Natural killer cell (primary cell): ENCODE measurements at regions not wholly inside any gene's neighbourhood (a gene's known extent, or its start where the extent isn't known, plus 50 kb on each side); places are given as distances from the start of the nearest gene placed in this dataset.

ENCODE experiments used
- ATAC-seq, 3 donors: fragments of 150-1000 bp in 2 of 3; fragments of 200-7000 bp in 1 of 3; cut with Tn5 transposase; 1 replicate in 1 of 3; 2 replicates in 2 of 3; pipeline ENCODE4 v1.10.0; 2021; ENCODE audit warnings: mild to moderate bottlenecking in 2 of 3, moderate library complexity in 2 of 3
- DNase-seq, 2 donors: peaks; one replicate each; pipeline versions ENCODE4 v3.0.0 to v3.0.0-alpha.2; 2013 to 2021; ENCODE audit warnings: mixed read lengths in 1 of 2
- H3K27ac ChIP-seq: one replicate; pipeline ENCODE4 v1.5.1; 2013; ENCODE audit warnings: mild to moderate bottlenecking, low read length
- H3K27me3 ChIP-seq: one replicate; pipeline ENCODE4 v1.6.1; 2013; ENCODE audit warnings: low read length; ENCODE audit not compliant: control insufficient read depth, insufficient read depth
- H3K36me3 ChIP-seq: one replicate; pipeline ENCODE4 v1.6.1; 2013; ENCODE audit warnings: low read length; ENCODE audit not compliant: control insufficient read depth, insufficient read depth
- H3K4me1 ChIP-seq: one replicate; pipeline ENCODE4 v1.6.1; 2013; ENCODE audit warnings: low read length; ENCODE audit not compliant: control insufficient read depth, insufficient read depth
- H3K4me3 ChIP-seq: one replicate; pipeline ENCODE4 v1.5.1; 2013; ENCODE audit warnings: low read length
- H3K9me3 ChIP-seq: one replicate; pipeline ENCODE4 v1.6.1; 2013; ENCODE audit warnings: low read length; ENCODE audit not compliant: control insufficient read depth, insufficient read depth
- H3K27ac Mint-ChIP-seq, 2 donors: one replicate each; pipeline ENCODE4 v1.8.0; 2022; ENCODE audit warnings: mild to moderate bottlenecking in 2 of 2, mixed read lengths in 2 of 2, moderate library complexity in 1 of 2
- H3K27me3 Mint-ChIP-seq, 2 donors: one replicate each; pipeline ENCODE4 v1.8.0; 2022; ENCODE audit warnings: low read depth in 2 of 2, mixed read lengths in 2 of 2
- H3K36me3 Mint-ChIP-seq: one replicate; pipeline ENCODE4 v1.8.0; 2022; ENCODE audit warnings: mixed read lengths
- H3K4me1 Mint-ChIP-seq, 2 donors: one replicate each; pipeline ENCODE4 v1.8.0; 2022; ENCODE audit warnings: mixed read lengths in 2 of 2
- H3K4me3 Mint-ChIP-seq: one replicate; pipeline ENCODE4 v1.8.0; 2022; ENCODE audit warnings: mild to moderate bottlenecking, moderate library complexity, mixed read lengths
- H3K9me3 Mint-ChIP-seq, 2 donors: one replicate each; pipeline ENCODE4 v1.8.0; 2022; ENCODE audit warnings: mixed read lengths in 2 of 2
- CTCF ChIP-seq: fragments of 200-600 bp; IDR thresholded peaks from one replicate; pipeline ENCODE4 v1.8.0; 2022; ENCODE audit warnings: antibody characterized with exemption
- WGBS: methylation state at CpG from one replicate; pipeline ENCODE4 v1.1.7; 2013; ENCODE audit warnings: missing lambda C conversion rate; ENCODE audit not compliant: insufficient coverage; 5-methylcytosine and 5-hydroxymethylcytosine counted together
- intact Hi-C: fragments of 100-400 bp; cut with micrococcal nuclease; formaldehyde crosslinking; loops from one replicate; pipeline ENCODE4 v1.14.2; 2022

DNA sequence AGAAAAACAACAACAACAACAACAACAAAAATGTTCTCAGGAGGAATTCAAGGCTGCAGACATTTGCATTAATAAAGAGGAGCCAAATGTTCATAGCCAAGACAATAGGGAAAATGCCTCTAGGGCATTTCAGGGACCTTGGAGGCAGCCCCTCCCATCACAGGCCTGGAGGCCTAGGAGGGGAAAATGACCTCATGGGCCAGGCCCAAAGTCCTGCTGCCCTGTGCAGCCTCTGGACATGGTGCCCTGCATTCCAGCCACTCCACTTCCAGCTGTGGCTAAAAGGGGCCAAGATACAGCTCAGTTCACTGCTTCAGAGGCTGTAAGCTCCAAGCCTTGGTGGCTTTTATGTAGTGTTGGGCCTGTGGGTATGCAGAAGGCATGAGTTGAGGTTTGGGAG lies 314.5 kb downstream of the CYRIA start:
- DNase-seq (no peak), ATAC-seq (no peak)
- no peak for TF ChIP-seq CTCF
- no peaks in the 10 kb centered on the region for H3K4me1 ChIP-seq
- H3K9me3 ChIP-seq, result peaks cover 8% of the 10 kb centered on the region
- no peaks in the 10 kb centered on the region for H3K36me3 Mint-ChIP-seq
- H3K4me3 ChIP-seq, result no peak overlapping the region
- H3K27ac Mint-ChIP-seq, result no peak overlapping the region
- H3K4me1 Mint-ChIP-seq, result no peaks in the 10 kb centered on the region
- no peaks in the 10 kb centered on the region for H3K27me3 Mint-ChIP-seq
- intact Hi-C loops, result no loop called here
- H3K27ac ChIP-seq, result no peak overlapping the region
- no peak overlapping the region for H3K4me3 Mint-ChIP-seq
- peaks cover 4 to 5% of the 10 kb centered on the region in 2 donors for H3K9me3 Mint-ChIP-seq
- no peaks in the 10 kb centered on the region for H3K27me3 ChIP-seq
- no peaks in the 10 kb centered on the region for H3K36me3 ChIP-seq

- H3K9me3 Mint-ChIP-seq, result peaks cover 2 to 3% of the 10 kb centered on the region in 2 donors
- H3K9me3 ChIP-seq, result peaks cover 8% of the 10 kb centered on the region
- no peaks in the 10 kb centered on the region for H3K27me3 ChIP-seq
- H3K4me1 Mint-ChIP-seq, result no peaks in the 10 kb centered on the region
- no peak for DNase-seq
- H3K27ac Mint-ChIP-seq, result no peak overlapping the region
- H3K4me3 Mint-ChIP-seq, result no peak overlapping the region
- intact Hi-C loops, result no loop called here
- 81% methylated on average over 3 of the region's 3 CpGs for WGBS
- H3K4me3 ChIP-seq, result no peak overlapping the region
- H3K4me1 ChIP-seq, result no peaks in the 10 kb centered on the region
- no peaks in the 10 kb centered on the region for H3K36me3 Mint-ChIP-seq
- no peak overlapping the region for H3K27ac ChIP-seq
- H3K27me3 Mint-ChIP-seq, result no peaks in the 10 kb centered on the region
- no peaks in the 10 kb centered on the region for H3K36me3 ChIP-seq
- no peak for TF ChIP-seq CTCF
- ATAC-seq, result no peak
Measured at GRCh38 chr2:16350211-16350610, 315.4 kb downstream of the CYRIA start.

DNA sequence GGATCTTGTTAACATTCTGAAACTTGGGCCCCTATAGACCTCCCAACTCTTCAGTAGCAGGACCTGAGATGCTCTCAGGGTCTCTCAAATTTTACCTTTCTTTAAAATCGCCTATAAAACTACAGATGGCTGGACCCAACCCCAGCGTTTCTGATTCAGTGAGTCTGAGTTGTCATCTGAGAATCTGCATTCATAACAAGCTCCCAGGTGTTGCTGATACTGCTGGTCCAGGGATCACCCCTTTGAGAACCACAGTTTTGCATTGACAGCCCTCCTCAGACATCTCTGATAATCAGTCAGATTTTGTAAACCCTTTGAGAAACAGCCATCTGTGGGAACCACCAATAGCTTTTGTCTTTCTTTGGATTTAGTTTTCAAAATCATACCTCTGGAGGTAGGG lies 315.8 kb downstream of the CYRIA start:
- Histone ChIP-seq H3K36me3 (no peaks in the 10 kb centered on the region), H3K4me3 (no peak overlapping the region), H3K4me1 (no peaks in the 10 kb centered on the region), H3K27ac (no peak overlapping the region), H3K9me3 (peaks cover 8% of the 10 kb centered on the region), H3K27me3 (no peaks in the 10 kb centered on the region)
- Mint-ChIP-seq H3K27me3 (no peaks in the 10 kb centered on the region), H3K27ac (no peak overlapping the region), H3K36me3 (no peaks in the 10 kb centered on the region), H3K4me1 (no peaks in the 10 kb centered on the region), H3K9me3 (peaks cover 2 to 3% of the 10 kb centered on the region in 2 donors), H3K4me3 (no peak overlapping the region)
- no peak for TF ChIP-seq CTCF
- 44% methylated on average over 2 of the region's 2 CpGs for WGBS
- intact Hi-C loops, result no loop called here
- no peak for ATAC-seq
- DNase-seq, result no peak

DNA sequence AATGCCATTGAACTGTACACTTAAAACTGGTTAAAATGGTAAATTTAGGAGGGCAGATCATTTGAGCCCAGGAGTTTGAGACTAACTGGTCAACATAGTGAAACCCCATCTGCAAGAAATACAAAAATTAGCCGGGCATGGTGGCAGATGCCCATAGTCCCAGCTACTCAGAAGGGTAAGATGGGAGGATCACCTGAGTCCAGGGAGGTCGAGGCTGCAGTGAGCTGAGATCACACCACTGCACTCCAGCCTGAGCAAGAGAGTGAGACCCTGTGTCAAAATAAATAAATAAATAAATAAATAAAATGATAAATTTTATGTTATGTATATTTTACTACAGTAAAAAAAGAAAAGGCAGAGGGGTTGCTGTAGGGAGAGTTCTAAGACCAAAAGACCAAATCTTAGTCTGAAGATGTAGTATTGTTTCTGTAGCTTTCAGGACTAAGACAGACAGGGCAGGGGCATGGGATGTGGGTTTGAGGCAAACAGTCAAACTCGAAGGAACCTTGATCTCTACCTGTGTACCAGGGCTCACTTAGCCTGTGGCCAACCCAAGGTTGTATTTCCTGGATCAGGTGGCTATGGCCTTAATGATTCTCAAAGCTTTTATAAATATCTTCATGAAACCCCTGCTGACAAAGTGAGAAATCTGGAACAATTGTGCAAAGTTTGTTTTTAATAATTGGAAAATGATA lies 316.7 kb downstream of the CYRIA start:
- TF ChIP-seq CTCF, result no peak
- H3K36me3 ChIP-seq, result no peaks in the 10 kb centered on the region
- no peaks in the 10 kb centered on the region for H3K4me1 ChIP-seq
- ATAC-seq (no peak), DNase-seq (no peak)
- Mint-ChIP-seq H3K27ac (no peak overlapping the region), H3K4me1 (no peaks in the 10 kb centered on the region), H3K27me3 (no peaks in the 10 kb centered on the region), H3K36me3 (no peaks in the 10 kb centered on the region), H3K9me3 (peaks cover 2 to 3% of the 10 kb centered on the region in 2 donors), H3K4me3 (no peak overlapping the region)
- no peak overlapping the region for H3K4me3 ChIP-seq
- intact Hi-C loops, result no loop called here
- no peaks in the 10 kb centered on the region for H3K27me3 ChIP-seq
- H3K27ac ChIP-seq, result no peak overlapping the region
- H3K9me3 ChIP-seq, result peaks cover 8% of the 10 kb centered on the region
- 30% methylated on average over 2 of the region's 3 CpGs for WGBS
